ENCODE measurements at regions not wholly inside any gene's neighbourhood (a gene's known extent, or its start where the extent isn't known, plus 50 kb on each side); places are given as distances from the start of the nearest gene placed in this dataset.
A peak's percentile ranks its signal among the peaks of the same experiment; 100 is the strongest.

DNA sequence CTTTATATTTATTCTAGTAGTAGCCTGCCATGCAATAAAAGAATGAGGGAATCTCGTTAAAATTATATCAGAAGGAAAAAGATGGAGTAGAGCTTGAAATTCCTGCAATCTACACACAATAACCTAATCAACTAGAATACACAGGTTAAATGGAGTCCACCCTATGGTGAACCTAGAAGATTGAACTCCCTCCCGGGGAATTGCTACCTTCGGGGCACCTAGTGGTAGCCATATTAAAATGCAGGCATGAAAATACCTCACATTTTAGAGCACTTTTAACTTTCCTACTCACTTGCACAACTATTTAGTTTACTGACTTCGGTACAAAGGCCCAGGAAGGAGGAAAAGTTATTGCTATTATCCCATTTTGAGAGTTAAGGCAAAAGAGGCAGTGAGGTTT is 174.5 kb downstream of the SS18 start:
- H3K4me3 ChIP-seq (ENCODE audit: low read depth, low read length), result no peak overlapping the region
- TF ChIP-seq, protein P1, sequence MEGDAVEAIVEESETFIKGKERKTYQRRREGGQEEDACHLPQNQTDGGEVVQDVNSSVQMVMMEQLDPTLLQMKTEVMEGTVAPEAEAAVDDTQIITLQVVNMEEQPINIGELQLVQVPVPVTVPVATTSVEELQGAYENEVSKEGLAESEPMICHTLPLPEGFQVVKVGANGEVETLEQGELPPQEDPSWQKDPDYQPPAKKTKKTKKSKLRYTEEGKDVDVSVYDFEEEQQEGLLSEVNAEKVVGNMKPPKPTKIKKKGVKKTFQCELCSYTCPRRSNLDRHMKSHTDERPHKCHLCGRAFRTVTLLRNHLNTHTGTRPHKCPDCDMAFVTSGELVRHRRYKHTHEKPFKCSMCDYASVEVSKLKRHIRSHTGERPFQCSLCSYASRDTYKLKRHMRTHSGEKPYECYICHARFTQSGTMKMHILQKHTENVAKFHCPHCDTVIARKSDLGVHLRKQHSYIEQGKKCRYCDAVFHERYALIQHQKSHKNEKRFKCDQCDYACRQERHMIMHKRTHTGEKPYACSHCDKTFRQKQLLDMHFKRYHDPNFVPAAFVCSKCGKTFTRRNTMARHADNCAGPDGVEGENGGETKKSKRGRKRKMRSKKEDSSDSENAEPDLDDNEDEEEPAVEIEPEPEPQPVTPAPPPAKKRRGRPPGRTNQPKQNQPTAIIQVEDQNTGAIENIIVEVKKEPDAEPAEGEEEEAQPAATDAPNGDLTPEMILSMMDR (IDR thresholded peaks at IDR 0.05; ENCODE audit: insufficient read depth, low read length, poor library complexity, severe bottlenecking), result peak; percentile 14
- H3K36me3 ChIP-seq (ENCODE audit: control insufficient read depth, insufficient read depth, low read length), result no peaks in the 10 kb centered on the region
- DNase-seq (ENCODE audit: low read depth), result no peak
- no peaks in the 10 kb centered on the region for H3K27me3 ChIP-seq (ENCODE audit: control insufficient read depth, insufficient read depth, low read length)

DNA sequence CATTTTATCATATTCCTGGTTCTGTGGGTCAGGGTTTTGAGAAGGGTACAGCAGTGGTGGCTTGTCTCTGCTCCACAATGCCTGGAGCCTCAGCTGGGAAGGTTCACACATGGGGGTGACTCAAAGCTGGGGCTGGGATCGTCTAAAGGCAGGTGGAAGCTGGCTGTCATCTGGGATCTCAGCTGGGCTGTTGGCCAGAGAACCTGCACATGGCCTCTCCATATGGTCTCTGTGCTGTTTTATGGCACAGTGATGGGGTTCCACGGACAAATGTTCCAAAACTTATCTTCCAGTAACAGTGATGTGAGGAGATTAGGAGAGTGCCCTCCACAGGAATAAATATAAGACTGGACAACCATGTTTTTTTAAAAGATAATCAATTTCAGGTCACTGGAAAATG is 191.4 kb downstream of the SS18 start:
- no peak for DNase-seq (ENCODE audit: low read depth)
- Histone ChIP-seq H3K4me3 (ENCODE audit: low read depth, low read length) (no peak overlapping the region), H3K27me3 (ENCODE audit: control insufficient read depth, insufficient read depth, low read length) (no peaks in the 10 kb centered on the region), H3K36me3 (ENCODE audit: control insufficient read depth, insufficient read depth, low read length) (no peaks in the 10 kb centered on the region)
- TF ChIP-seq, protein P1 (IDR thresholded peaks at IDR 0.05; ENCODE audit: insufficient read depth, low read length, poor library complexity, severe bottlenecking), result no peak

DNA sequence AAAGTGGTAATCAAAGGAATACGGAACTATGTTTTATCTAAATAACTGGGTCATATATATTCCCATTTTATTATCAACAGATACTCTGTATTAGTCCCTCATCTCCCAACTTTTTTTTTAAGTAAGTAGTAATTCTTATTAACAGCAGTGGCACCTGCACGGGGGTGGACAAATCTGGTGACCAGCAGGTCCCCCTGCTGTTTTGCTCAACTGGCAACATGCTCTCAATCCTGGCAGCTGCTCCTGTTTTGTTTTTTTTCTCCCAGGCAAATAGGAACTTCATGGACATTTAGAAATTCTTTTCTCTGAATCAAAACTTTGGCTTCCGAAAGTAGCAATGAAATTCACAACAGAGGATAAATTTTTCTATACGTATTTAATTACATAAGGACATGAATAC is 193.5 kb downstream of the SS18 start:
- Histone ChIP-seq H3K36me3 (ENCODE audit: control insufficient read depth, insufficient read depth, low read length) (no peaks in the 10 kb centered on the region), H3K4me3 (ENCODE audit: low read depth, low read length) (no peak overlapping the region), H3K27me3 (ENCODE audit: control insufficient read depth, insufficient read depth, low read length) (no peaks in the 10 kb centered on the region)
- TF ChIP-seq, protein P1 (IDR thresholded peaks at IDR 0.05; ENCODE audit: insufficient read depth, low read length, poor library complexity, severe bottlenecking), result no peak
- no peak for DNase-seq (ENCODE audit: low read depth)

DNA sequence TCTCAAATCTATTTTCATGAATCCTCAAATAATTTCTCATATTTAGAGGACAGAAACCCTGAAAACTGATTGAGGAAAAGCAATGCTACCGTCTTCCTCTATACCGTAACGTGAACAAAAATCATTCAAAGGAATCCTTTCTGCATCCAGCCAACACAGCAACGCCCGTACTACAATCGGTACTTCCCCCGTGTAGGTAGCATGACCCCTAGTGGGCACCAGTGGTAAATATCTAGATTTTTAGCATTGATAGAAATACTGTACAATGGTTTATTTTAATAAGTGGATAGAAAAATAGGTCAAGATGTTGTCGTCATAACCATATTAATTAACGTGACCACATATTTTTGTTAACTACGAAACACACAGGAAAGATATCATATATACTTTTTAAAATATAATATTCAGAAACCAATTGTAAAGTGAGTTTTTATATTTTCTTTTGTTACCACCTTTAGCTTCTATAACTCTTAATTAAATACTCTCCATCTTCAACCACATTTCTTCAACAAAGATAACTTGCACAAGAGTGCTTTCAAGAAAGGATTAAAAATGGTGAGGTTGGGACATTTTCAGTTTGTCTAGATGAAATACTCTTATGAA is 194.1 kb downstream of the SS18 start:
- DNase-seq (ENCODE audit: low read depth), result no peak
- TF ChIP-seq, protein P1 (IDR thresholded peaks at IDR 0.05; ENCODE audit: insufficient read depth, low read length, poor library complexity, severe bottlenecking), result peak; percentile 77
- Histone ChIP-seq H3K4me3 (ENCODE audit: low read depth, low read length) (no peak overlapping the region), H3K27me3 (ENCODE audit: control insufficient read depth, insufficient read depth, low read length) (no peaks in the 10 kb centered on the region), H3K36me3 (ENCODE audit: control insufficient read depth, insufficient read depth, low read length) (no peaks in the 10 kb centered on the region)

DNA sequence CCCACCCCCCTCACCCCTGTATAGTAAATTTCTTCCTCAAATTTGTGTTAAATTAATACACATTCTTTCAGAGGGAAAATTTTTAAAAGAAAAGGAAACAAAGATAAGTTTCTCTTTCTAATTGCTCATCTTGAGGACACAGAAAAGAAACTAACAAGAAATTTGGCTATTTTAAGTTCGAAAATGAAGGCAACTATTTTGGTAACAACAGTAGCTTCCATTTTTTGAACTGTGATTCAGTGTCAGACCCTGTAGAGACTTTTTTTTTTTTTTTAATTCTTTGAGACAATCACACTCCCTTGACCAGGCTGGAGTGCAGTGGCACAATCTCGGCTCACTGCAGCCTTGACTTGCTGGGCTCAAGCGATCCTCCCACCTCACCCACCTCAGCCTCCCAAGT is 194.9 kb downstream of the SS18 start:
- Histone ChIP-seq H3K4me3 (ENCODE audit: low read depth, low read length) (no peak overlapping the region), H3K36me3 (ENCODE audit: control insufficient read depth, insufficient read depth, low read length) (no peaks in the 10 kb centered on the region), H3K27me3 (ENCODE audit: control insufficient read depth, insufficient read depth, low read length) (no peaks in the 10 kb centered on the region)
- TF ChIP-seq, protein P1 (IDR thresholded peaks at IDR 0.05; ENCODE audit: insufficient read depth, low read length, poor library complexity, severe bottlenecking), result no peak
- no peak for DNase-seq (ENCODE audit: low read depth)

DNA sequence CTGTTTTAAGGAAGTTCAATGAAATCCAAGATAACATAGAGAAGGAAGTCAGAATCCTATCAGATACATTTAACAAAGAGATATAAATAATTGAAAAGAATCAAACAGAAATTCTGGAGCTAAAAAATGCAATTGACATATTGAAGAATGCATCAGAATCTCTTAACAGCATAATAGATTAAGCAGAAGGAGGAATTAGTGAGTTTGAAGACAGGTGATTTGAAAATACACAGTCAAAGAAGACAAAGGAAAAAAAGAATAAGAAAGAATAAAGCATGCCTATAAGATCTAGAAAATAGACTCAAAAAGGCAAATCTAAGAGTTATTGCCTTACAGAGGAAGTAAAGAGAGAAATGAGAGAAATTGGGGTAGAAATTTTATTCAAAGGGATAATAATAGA is 204.1 kb downstream of the SS18 start:
- Histone ChIP-seq H3K27me3 (ENCODE audit: control insufficient read depth, insufficient read depth, low read length) (no peaks in the 10 kb centered on the region), H3K36me3 (ENCODE audit: control insufficient read depth, insufficient read depth, low read length) (no peaks in the 10 kb centered on the region), H3K4me3 (ENCODE audit: low read depth, low read length) (no peak overlapping the region)
- TF ChIP-seq, protein P1 (IDR thresholded peaks at IDR 0.05; ENCODE audit: insufficient read depth, low read length, poor library complexity, severe bottlenecking), result no peak
- no peak for DNase-seq (ENCODE audit: low read depth)
